GM12878 (cell line): ENCODE measurements at regions not wholly inside any gene's neighbourhood (a gene's known extent, or its start where the extent isn't known, plus 50 kb on each side); places are given as distances from the start of the nearest gene placed in this dataset.

ENCODE experiments used
- ATAC-seq: fragments of 200-7000 bp; cut with Tn5 transposase; 3 replicates; pipeline ENCODE4 v1.9.1; 2020; ENCODE audit warnings: mild to moderate bottlenecking, moderate library complexity
- BruUV-seq: library from RNA; stranded (reverse); fragments of 400-500 nt; replicated peaks from 2 replicates; lab custom pipeline; 2021; lab: Mats Ljungman, UMichigan
- CTCF ChIA-PET: fragments of 300-600 bp; sonication (Branson Sonifier 250); formaldehyde crosslinking; extraction: SDS; loops from one replicate; lab custom pipeline; 2021; ENCODE audit warnings: inconsistent platforms; lab: Yijun Ruan, JAX
- POLR2A ChIA-PET: fragments of 350-600 bp; formaldehyde crosslinking; extraction: SDS; loops from one replicate; lab custom pipeline; 2021; ENCODE audit warnings: inconsistent platforms; lab: Charles Lee
- RAD21 ChIA-PET: fragments of 300-600 bp; sonication (Branson Sonifier 250); formaldehyde crosslinking; loops from one replicate; lab custom pipeline; 2023; ENCODE audit warnings: antibody characterized with exemption; ENCODE audit not compliant: unreplicated experiment; lab: Charles Lee
- SMC1A ChIA-PET: fragments of 300-600 bp; sonication (Branson Sonifier 250); formaldehyde crosslinking; loops from one replicate; lab custom pipeline; 2023; ENCODE audit not compliant: unreplicated experiment, uncharacterized antibody; lab: Charles Lee
- DNase-seq: peaks from one replicate; pipeline ENCODE4 v3.0.0-alpha.2; 2011; ENCODE audit warnings: low read depth, low spot score
- FAIRE-seq: peaks from 3 replicates; lab custom pipeline; 2011; peaks lifted over from hg19 to GRCh38; lab: Jason Lieb, UNC
- H2AFZ ChIP-seq: 2 replicates; pipeline ENCODE4 v1.6.0; 2011; ENCODE audit warnings: low read depth, low read length, control low read depth; ENCODE audit not compliant: control insufficient read depth
- H3K27ac ChIP-seq: 2 replicates; pipeline ENCODE4 v1.5.1; 2011; ENCODE audit warnings: control low read depth; ENCODE audit not compliant: control insufficient read depth, insufficient read depth
- H3K27me3 ChIP-seq, 2 experiments: replicated peaks in 1 of 2; 2 replicates each; pipeline versions ENCODE4 v1.6.0 to v1.6.1; 2011; ENCODE audit warnings: low read length in 1 of 2; ENCODE audit not compliant: control insufficient read depth in 2 of 2, insufficient read depth in 2 of 2
- H3K36me3 ChIP-seq, 2 experiments: 2 replicates each; pipeline ENCODE4 v1.5.1; 2011; ENCODE audit warnings: low read length in 1 of 2; ENCODE audit not compliant: control insufficient read depth in 2 of 2, insufficient read depth in 2 of 2
- H3K4me1 ChIP-seq: 2 replicates; pipeline ENCODE4 v1.6.1; 2011; ENCODE audit warnings: mild to moderate bottlenecking, low read length, moderate library complexity, mixed read lengths; ENCODE audit not compliant: control insufficient read depth, insufficient read depth
- H3K4me2 ChIP-seq: 2 replicates; pipeline ENCODE4 v1.6.0; 2011; ENCODE audit warnings: control low read depth; ENCODE audit not compliant: control insufficient read depth, insufficient read depth
- H3K4me3 ChIP-seq: fragments of 200-600 bp; sonication (generic); 2 replicates; pipeline ENCODE4 v1.5.1; 2016
- H3K79me2 ChIP-seq: 2 replicates; pipeline ENCODE4 v1.6.0; 2011; ENCODE audit warnings: low read length; ENCODE audit not compliant: control insufficient read depth, insufficient read depth
- H3K9ac ChIP-seq: 2 replicates; pipeline ENCODE4 v1.8.0; 2011; ENCODE audit warnings: low read length, control low read depth, mixed read lengths; ENCODE audit not compliant: control insufficient read depth, insufficient read depth
- H3K9me3 ChIP-seq: replicated peaks from 3 replicates; pipeline ENCODE4 v1.5.1; 2011; ENCODE audit warnings: mild to moderate bottlenecking, low read length; ENCODE audit not compliant: control insufficient read depth, insufficient read depth
- H4K20me1 ChIP-seq: 2 replicates; pipeline ENCODE4 v1.6.0; 2011; ENCODE audit not compliant: control insufficient read depth, insufficient read depth
- CBFB ChIP-seq: IDR thresholded peaks from 2 replicates; pipeline ENCODE4 v1.6.1; 2016; ENCODE audit warnings: antibody characterized with exemption, low read depth
- FOS ChIP-seq: IDR thresholded peaks from 3 replicates; pipeline ENCODE4 v1.6.1; 2011; ENCODE audit warnings: borderline replicate concordance; ENCODE audit not compliant: insufficient read length; ENCODE audit errors: extremely low read depth
- KLF5 ChIP-seq: fragments of 450-650 bp; IDR thresholded peaks from 2 replicates; pipeline ENCODE4 v1.6.1; 2014; ENCODE audit warnings: mild to moderate bottlenecking; ENCODE audit not compliant: partially characterized antibody
- LARP7 ChIP-seq: fragments of 450-650 bp; IDR thresholded peaks from 2 replicates; pipeline ENCODE4 v1.6.1; 2017; ENCODE audit warnings: mild to moderate bottlenecking
- NKRF ChIP-seq: fragments of 450-650 bp; conservative IDR thresholded peaks from 2 replicates; pipeline ENCODE4 v1.6.1; 2017; ENCODE audit warnings: mild to moderate bottlenecking, moderate library complexity
- TCF12 ChIP-seq: IDR thresholded peaks from 2 replicates; pipeline ENCODE4 v1.6.1; 2011; ENCODE audit warnings: low read depth, mild to moderate bottlenecking, low read length
- YBX1 ChIP-seq: fragments of 450-650 bp; IDR thresholded peaks from 2 replicates; pipeline ENCODE4 v1.6.1; 2016; ENCODE audit warnings: antibody characterized with exemption
- YY1 ChIP-seq: IDR thresholded peaks from 2 replicates; pipeline ENCODE4 v1.6.1; 2011; ENCODE audit warnings: low read depth, mild to moderate bottlenecking, low read length
- ZBTB11 ChIP-seq: fragments of 450-650 bp; formaldehyde crosslinking; IDR thresholded peaks from 2 replicates; pipeline ENCODE4 v1.5.0; 2022; ENCODE audit warnings: mild to moderate bottlenecking, missing genetic modification characterization
- ZZZ3 ChIP-seq: IDR thresholded peaks from 2 replicates; pipeline ENCODE4 v1.6.1; 2011; ENCODE audit warnings: low read depth; ENCODE audit not compliant: control insufficient read depth, insufficient read length
- WGBS: methylation state at CpG from one replicate; pipeline ENCODE4 v1.1.6; 2016; ENCODE audit warnings: low lambda C conversion rate; ENCODE audit not compliant: insufficient replicate concordance, insufficient coverage; ENCODE audit errors: missing lambda C conversion rate; 5-methylcytosine and 5-hydroxymethylcytosine counted together
- in situ Hi-C: fragments of 300-500 bp; cut with MboI; formaldehyde crosslinking; loops from 9 replicates; pipeline ENCODE4 v1.14.3; 2018; ENCODE audit warnings: mixed read lengths
- intact Hi-C: fragments of 100-400 bp; cut with micrococcal nuclease; formaldehyde crosslinking; loops from one replicate; pipeline ENCODE4 v1.14.2; 2022; ENCODE audit not compliant: unreplicated experiment
- TF ChIP-seq, protein P1 (sequence below): fragments of 450-650 bp; IDR thresholded peaks from 2 replicates; pipeline ENCODE4 v1.6.1; 2016; ENCODE audit warnings: mild to moderate bottlenecking
- TF ChIP-seq, protein P2 (sequence below): IDR thresholded peaks from 2 replicates; pipeline ENCODE4 v1.6.1; 2012; ENCODE audit warnings: low read depth, low read length, improper control_type of control experiment
- TF ChIP-seq, protein P3 (sequence below): fragments of 450-650 bp; formaldehyde crosslinking; IDR thresholded peaks from 2 replicates; pipeline ENCODE4 v1.4.0; 2022; ENCODE audit warnings: mild to moderate bottlenecking, moderate library complexity

GRCh38 chr9:38163518-38163917 is 94.5 kb upstream of the SHB start:
- CTCF ChIA-PET: interaction anchor here (0.9 to 9.2 kb wide), 9 partner anchors 8 to 250 kb away, joined by 3 to 243 read pairs (median 4); no protein-coding TSS in a partner anchor
- FAIRE-seq: no peak
- ATAC-seq: no peak
- Histone ChIP-seq H3K36me3 (no peaks in the 10 kb centered on the region), H3K9me3 (no peaks in the 10 kb centered on the region; the same call in 2 of the 3 replicates), H3K9ac (no peak overlapping the region), H3K79me2 (no peaks in the 10 kb centered on the region), H2AFZ (no peak overlapping the region), H4K20me1 (no peaks in the 10 kb centered on the region), H3K4me3 (no peak overlapping the region), H3K27me3 (no peaks in the 10 kb centered on the region), H3K4me1 (no peaks in the 10 kb centered on the region; the same call in 1 of the 2 replicates), H3K27ac (no peak overlapping the region), H3K4me2 (no peak overlapping the region)
- DNase-seq: no peak
- POLR2A ChIA-PET: no interaction called here
- SMC1A ChIA-PET: interaction anchor here (1.1 to 8.1 kb wide), 9 partner anchors 7 to 100 kb away, joined by 3 to 69 read pairs (median 6); no protein-coding TSS in a partner anchor
- RAD21 ChIA-PET: interaction anchor here (0.8 to 8.4 kb wide), 8 partner anchors 11 to 75 kb away, joined by 3 to 162 read pairs (median 9); no protein-coding TSS in a partner anchor
- BruUV-seq: no TSS peak
- in situ Hi-C loops: loop anchor here (5.0 kb wide), 1 partner anchor 251 kb away; no protein-coding TSS in a partner anchor
- intact Hi-C loops: no loop called here
- 15% methylated on average over 3 of the region's 3 CpGs for WGBS
- TF ChIP-seq YY1: no peak
- no peak for TF ChIP-seq KLF5
- TF ChIP-seq, protein P1, sequence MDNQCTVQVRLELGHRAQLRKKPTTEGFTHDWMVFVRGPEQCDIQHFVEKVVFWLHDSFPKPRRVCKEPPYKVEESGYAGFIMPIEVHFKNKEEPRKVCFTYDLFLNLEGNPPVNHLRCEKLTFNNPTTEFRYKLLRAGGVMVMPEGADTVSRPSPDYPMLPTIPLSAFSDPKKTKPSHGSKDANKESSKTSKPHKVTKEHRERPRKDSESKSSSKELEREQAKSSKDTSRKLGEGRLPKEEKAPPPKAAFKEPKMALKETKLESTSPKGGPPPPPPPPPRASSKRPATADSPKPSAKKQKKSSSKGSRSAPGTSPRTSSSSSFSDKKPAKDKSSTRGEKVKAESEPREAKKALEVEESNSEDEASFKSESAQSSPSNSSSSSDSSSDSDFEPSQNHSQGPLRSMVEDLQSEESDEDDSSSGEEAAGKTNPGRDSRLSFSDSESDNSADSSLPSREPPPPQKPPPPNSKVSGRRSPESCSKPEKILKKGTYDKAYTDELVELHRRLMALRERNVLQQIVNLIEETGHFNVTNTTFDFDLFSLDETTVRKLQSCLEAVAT: no peak
- TF ChIP-seq FOS: no peak
- TF ChIP-seq, protein P2, sequence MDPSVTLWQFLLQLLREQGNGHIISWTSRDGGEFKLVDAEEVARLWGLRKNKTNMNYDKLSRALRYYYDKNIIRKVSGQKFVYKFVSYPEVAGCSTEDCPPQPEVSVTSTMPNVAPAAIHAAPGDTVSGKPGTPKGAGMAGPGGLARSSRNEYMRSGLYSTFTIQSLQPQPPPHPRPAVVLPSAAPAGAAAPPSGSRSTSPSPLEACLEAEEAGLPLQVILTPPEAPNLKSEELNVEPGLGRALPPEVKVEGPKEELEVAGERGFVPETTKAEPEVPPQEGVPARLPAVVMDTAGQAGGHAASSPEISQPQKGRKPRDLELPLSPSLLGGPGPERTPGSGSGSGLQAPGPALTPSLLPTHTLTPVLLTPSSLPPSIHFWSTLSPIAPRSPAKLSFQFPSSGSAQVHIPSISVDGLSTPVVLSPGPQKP: no peak
- no peak for TF ChIP-seq NKRF
- TF ChIP-seq TCF12: no peak
- no peak for TF ChIP-seq YBX1
- TF ChIP-seq LARP7: no peak
- no peak for TF ChIP-seq CBFB
- no peak for TF ChIP-seq ZBTB11 (CRISPR knock-in tag)
- TF ChIP-seq ZZZ3: no peak
- TF ChIP-seq, protein P3, sequence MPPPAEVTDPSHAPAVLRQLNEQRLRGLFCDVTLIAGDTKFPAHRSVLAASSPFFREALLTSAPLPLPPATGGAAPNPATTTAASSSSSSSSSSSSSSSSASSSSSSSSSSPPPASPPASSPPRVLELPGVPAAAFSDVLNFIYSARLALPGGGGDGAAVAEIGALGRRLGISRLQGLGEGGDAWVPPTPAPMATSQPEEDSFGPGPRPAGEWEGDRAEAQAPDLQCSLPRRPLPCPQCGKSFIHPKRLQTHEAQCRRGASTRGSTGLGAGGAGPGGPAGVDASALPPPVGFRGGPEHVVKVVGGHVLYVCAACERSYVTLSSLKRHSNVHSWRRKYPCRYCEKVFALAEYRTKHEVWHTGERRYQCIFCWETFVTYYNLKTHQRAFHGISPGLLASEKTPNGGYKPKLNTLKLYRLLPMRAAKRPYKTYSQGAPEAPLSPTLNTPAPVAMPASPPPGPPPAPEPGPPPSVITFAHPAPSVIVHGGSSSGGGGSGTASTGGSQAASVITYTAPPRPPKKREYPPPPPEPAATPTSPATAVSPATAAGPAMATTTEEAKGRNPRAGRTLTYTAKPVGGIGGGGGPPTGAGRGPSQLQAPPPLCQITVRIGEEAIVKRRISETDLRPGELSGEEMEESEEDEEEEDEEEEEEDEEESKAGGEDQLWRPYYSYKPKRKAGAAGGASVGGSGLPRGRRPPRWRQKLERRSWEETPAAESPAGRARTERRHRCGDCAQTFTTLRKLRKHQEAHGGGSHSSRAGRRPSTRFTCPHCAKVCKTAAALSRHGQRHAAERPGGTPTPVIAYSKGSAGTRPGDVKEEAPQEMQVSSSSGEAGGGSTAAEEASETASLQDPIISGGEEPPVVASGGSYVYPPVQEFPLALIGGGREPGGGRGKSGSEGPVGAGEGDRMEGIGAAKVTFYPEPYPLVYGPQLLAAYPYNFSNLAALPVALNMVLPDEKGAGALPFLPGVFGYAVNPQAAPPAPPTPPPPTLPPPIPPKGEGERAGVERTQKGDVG: no peak
